ENCODE measurements at regions not wholly inside any gene's neighbourhood (a gene's known extent, or its start where the extent isn't known, plus 50 kb on each side); places are given as distances from the start of the nearest gene placed in this dataset.

DNA sequence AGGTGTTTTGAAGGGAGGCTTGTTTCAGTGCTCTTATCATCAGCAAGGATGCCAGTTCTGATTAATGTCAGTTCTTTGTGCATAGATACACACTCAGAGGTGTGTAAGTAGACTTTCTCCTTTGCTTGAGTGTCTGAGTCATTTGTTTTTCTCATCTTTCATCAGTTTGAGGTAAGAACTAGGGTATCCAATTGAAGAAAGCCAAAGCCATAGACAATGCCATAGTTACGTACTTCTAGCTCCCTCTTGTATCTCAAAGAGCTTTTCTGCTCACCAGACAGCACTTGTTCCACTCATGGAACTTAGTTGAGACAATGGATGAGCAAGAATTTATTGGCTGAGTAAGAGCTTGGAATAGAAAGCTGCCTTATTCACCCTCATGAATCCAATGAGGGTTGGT is 520.1 kb downstream of the PIK3C3 start:
- Mint-ChIP-seq H3K9me3 (peaks cover 6% of the 10 kb centered on the region), H3K4me3 (no peak overlapping the region), H3K27ac (no peak overlapping the region), H3K27me3 (ENCODE audit: insufficient read depth, low read depth) (no peaks in the 10 kb centered on the region), H3K36me3 (no peaks in the 10 kb centered on the region), H3K4me1 (peaks cover 5% of the 10 kb centered on the region)
- TF ChIP-seq, protein P1, sequence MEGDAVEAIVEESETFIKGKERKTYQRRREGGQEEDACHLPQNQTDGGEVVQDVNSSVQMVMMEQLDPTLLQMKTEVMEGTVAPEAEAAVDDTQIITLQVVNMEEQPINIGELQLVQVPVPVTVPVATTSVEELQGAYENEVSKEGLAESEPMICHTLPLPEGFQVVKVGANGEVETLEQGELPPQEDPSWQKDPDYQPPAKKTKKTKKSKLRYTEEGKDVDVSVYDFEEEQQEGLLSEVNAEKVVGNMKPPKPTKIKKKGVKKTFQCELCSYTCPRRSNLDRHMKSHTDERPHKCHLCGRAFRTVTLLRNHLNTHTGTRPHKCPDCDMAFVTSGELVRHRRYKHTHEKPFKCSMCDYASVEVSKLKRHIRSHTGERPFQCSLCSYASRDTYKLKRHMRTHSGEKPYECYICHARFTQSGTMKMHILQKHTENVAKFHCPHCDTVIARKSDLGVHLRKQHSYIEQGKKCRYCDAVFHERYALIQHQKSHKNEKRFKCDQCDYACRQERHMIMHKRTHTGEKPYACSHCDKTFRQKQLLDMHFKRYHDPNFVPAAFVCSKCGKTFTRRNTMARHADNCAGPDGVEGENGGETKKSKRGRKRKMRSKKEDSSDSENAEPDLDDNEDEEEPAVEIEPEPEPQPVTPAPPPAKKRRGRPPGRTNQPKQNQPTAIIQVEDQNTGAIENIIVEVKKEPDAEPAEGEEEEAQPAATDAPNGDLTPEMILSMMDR (IDR thresholded peaks at IDR 0.05): no peak
- no peak for TF ChIP-seq EZH2 (IDR thresholded peaks at IDR 0.05)
- TF ChIP-seq EZH2phosphoT487 (IDR thresholded peaks at IDR 0.05): no peak
- Histone ChIP-seq H3K27me3 (no peaks in the 10 kb centered on the region), H3K4me1 (peaks cover 13% of the 10 kb centered on the region), H3K79me2 (ENCODE audit: low read depth) (no peaks in the 10 kb centered on the region), H2AFZ (replicated peaks) (no peak overlapping the region), H4K20me1 (ENCODE audit: low read depth) (no peaks in the 10 kb centered on the region), H3K9ac (no peak overlapping the region), H3K4me3 (no peak overlapping the region), H3F3A (ENCODE audit: low read depth) (no peaks in the 10 kb centered on the region), H3K36me3 (no peaks in the 10 kb centered on the region), H3K27ac (no peak overlapping the region), H3K9me3 (ENCODE audit: low read depth) (no peaks in the 10 kb centered on the region), H3K4me2 (no peak overlapping the region)
- DNase-seq (ENCODE audit: low spot score): no peak

- Histone ChIP-seq H3K36me3 (no peaks in the 10 kb centered on the region), H3K27me3 (no peaks in the 10 kb centered on the region), H3K9ac (no peak overlapping the region), H3K79me2 (ENCODE audit: low read depth) (no peaks in the 10 kb centered on the region), H4K20me1 (ENCODE audit: low read depth) (no peaks in the 10 kb centered on the region), H2AFZ (replicated peaks) (no peak overlapping the region), H3K4me2 (no peak overlapping the region), H3K9me3 (ENCODE audit: low read depth) (no peaks in the 10 kb centered on the region), H3F3A (ENCODE audit: low read depth) (no peaks in the 10 kb centered on the region), H3K4me3 (no peak overlapping the region), H3K4me1 (peaks cover 13% of the 10 kb centered on the region), H3K27ac (no peak overlapping the region)
- Mint-ChIP-seq H3K27ac (peak overlapping the region; percentile 27), H3K4me3 (no peak overlapping the region), H3K4me1 (peaks cover 7% of the 10 kb centered on the region), H3K27me3 (ENCODE audit: insufficient read depth, low read depth) (no peaks in the 10 kb centered on the region), H3K36me3 (no peaks in the 10 kb centered on the region), H3K9me3 (no peaks in the 10 kb centered on the region)
- no peak for TF ChIP-seq EZH2phosphoT487 (IDR thresholded peaks at IDR 0.05)
- TF ChIP-seq, protein P1 (IDR thresholded peaks at IDR 0.05): no peak
- no peak for TF ChIP-seq EZH2 (IDR thresholded peaks at IDR 0.05)
- no peak for DNase-seq (ENCODE audit: low spot score)
Observed at GRCh38 chr18:42477267-42477666, 522.2 kb downstream of the PIK3C3 start.

GRCh38 chr18:42480441-42480840 is 525.4 kb downstream of the PIK3C3 start:
- peaks cover 14% of the 10 kb centered on the region for H3K9me3 Mint-ChIP-seq
- H3K4me3 Mint-ChIP-seq: no peak overlapping the region

More at GRCh38 chr18:42480441-42480840, 525.4 kb downstream of the PIK3C3 start:
- Mint-ChIP-seq H3K27me3 (ENCODE audit: insufficient read depth, low read depth) (no peaks in the 10 kb centered on the region), H3K27ac (no peak overlapping the region), H3K36me3 (peaks cover 2% of the 10 kb centered on the region), H3K4me1 (peaks cover 6% of the 10 kb centered on the region)
- no peak overlapping the region for H2AFZ ChIP-seq (replicated peaks)
- H3K4me1 ChIP-seq: peaks cover under 1% of the 10 kb centered on the region
- H3K4me3 ChIP-seq: no peak overlapping the region
- no peaks in the 10 kb centered on the region for H3K27me3 ChIP-seq
- H3K27ac ChIP-seq: no peak overlapping the region
- no peaks in the 10 kb centered on the region for H3F3A ChIP-seq (ENCODE audit: low read depth)
- no peak overlapping the region for H3K4me2 ChIP-seq
- no peak for DNase-seq (ENCODE audit: low spot score)
- no peaks in the 10 kb centered on the region for H3K79me2 ChIP-seq (ENCODE audit: low read depth)
- no peak overlapping the region for H3K9ac ChIP-seq
- no peaks in the 10 kb centered on the region for H4K20me1 ChIP-seq (ENCODE audit: low read depth)
- no peaks in the 10 kb centered on the region for H3K9me3 ChIP-seq (ENCODE audit: low read depth)
- TF ChIP-seq EZH2 (IDR thresholded peaks at IDR 0.05): no peak
- TF ChIP-seq, protein P1 (IDR thresholded peaks at IDR 0.05): no peak
- no peak for TF ChIP-seq EZH2phosphoT487 (IDR thresholded peaks at IDR 0.05)
- no peaks in the 10 kb centered on the region for H3K36me3 ChIP-seq

Measured in neural progenitor cell (in vitro differentiated cells).